Fibroblast of lung (primary cell): ENCODE measurements at regions not wholly inside any gene's neighbourhood (a gene's known extent, or its start where the extent isn't known, plus 50 kb on each side); places are given as distances from the start of the nearest gene placed in this dataset.
"Not testable (repeated sequence)": the region's sequence is repeated elsewhere in the genome, so short reads cannot be mapped to it uniquely, and the experiment has no call there.

Source experiments
- DNase-seq, 2 donors: peaks; one replicate each; pipeline versions ENCODE4 v3.0.0 to v3.0.0-alpha.2; 2010; ENCODE audit warnings: low read depth in 2 of 2
- H2AFZ ChIP-seq: 2 replicates; pipeline ENCODE4 v1.5.1; 2012; ENCODE audit warnings: low read length, control low read depth, inconsistent platforms
- H3K27ac ChIP-seq: 2 replicates; pipeline ENCODE4 v1.5.1; 2011; ENCODE audit warnings: low read length, control low read depth; ENCODE audit not compliant: insufficient read depth
- H3K27me3 ChIP-seq: 2 replicates; pipeline ENCODE4 v1.5.1; 2011; ENCODE audit warnings: mild to moderate bottlenecking, low read length; ENCODE audit not compliant: control insufficient read depth, insufficient read depth
- H3K36me3 ChIP-seq: 2 replicates; pipeline ENCODE4 v1.5.1; 2011; ENCODE audit warnings: low read length; ENCODE audit not compliant: control insufficient read depth, insufficient read depth
- H3K4me1 ChIP-seq: 2 replicates; pipeline ENCODE4 v1.5.1; 2011; ENCODE audit warnings: low read length; ENCODE audit not compliant: control insufficient read depth, insufficient read depth; ENCODE audit errors: extremely low read depth
- H3K4me2 ChIP-seq: 2 replicates; pipeline ENCODE4 v1.5.1; 2011; ENCODE audit warnings: low read length, control low read depth; ENCODE audit not compliant: insufficient read depth; ENCODE audit errors: extremely low read depth
- H3K4me3 ChIP-seq, 4 experiments: fragments of 200-600 bp in 1 of 4; sonication (generic) in 1 of 4; replicated peaks in 1 of 4; 2 replicates each; pipeline ENCODE4 v1.5.1; 2011 to 2016; ENCODE audit warnings: low read length in 4 of 4, low read depth in 3 of 4, mild to moderate bottlenecking in 3 of 4, control low read depth in 2 of 4, inconsistent platforms in 1 of 4, mixed read lengths in 1 of 4; ENCODE audit not compliant: insufficient read depth in 1 of 4; ENCODE audit errors: control extremely low read depth in 1 of 4
- H3K79me2 ChIP-seq: 2 replicates; pipeline ENCODE4 v1.5.1; 2012; ENCODE audit warnings: mild to moderate bottlenecking, low read length, inconsistent platforms; ENCODE audit not compliant: control insufficient read depth, insufficient read depth
- H3K9ac ChIP-seq: 2 replicates; pipeline ENCODE4 v1.5.1; 2011; ENCODE audit warnings: mild to moderate bottlenecking, low read length, control low read depth; ENCODE audit not compliant: insufficient read depth
- H3K9me3 ChIP-seq: 2 replicates; pipeline ENCODE4 v1.5.1; 2012; ENCODE audit warnings: low read depth, low read length; ENCODE audit not compliant: control insufficient read depth, insufficient read depth
- H4K20me1 ChIP-seq: 2 replicates; pipeline ENCODE4 v1.5.1; 2011; ENCODE audit warnings: low read length; ENCODE audit not compliant: control insufficient read depth, insufficient read depth; ENCODE audit errors: extremely low read depth
- CTCF ChIP-seq, 2 donors: IDR thresholded peaks in 1 of 2; conservative IDR thresholded peaks in 1 of 2; 1 replicate in 1 of 2; 2 replicates in 1 of 2; pipeline ENCODE4 v1.5.1; 2011 to 2012; ENCODE audit warnings: low read length in 2 of 2, control low read depth in 1 of 2, inconsistent platforms in 1 of 2, low read depth in 1 of 2, mild to moderate bottlenecking in 1 of 2
- EZH2 ChIP-seq: IDR thresholded peaks from 2 replicates; pipeline ENCODE4 v1.5.1; 2012; ENCODE audit warnings: low read length, control low read depth, mild to moderate bottlenecking; ENCODE audit errors: missing control alignments

- H2AFZ ChIP-seq, result no peak overlapping the region
- no peaks in the 10 kb centered on the region for H4K20me1 ChIP-seq
- H3K79me2 ChIP-seq, result no peaks in the 10 kb centered on the region
Measured at GRCh38 chr16:10324210-10324609, 61.7 kb upstream of the ATF7IP2 start.

DNA sequence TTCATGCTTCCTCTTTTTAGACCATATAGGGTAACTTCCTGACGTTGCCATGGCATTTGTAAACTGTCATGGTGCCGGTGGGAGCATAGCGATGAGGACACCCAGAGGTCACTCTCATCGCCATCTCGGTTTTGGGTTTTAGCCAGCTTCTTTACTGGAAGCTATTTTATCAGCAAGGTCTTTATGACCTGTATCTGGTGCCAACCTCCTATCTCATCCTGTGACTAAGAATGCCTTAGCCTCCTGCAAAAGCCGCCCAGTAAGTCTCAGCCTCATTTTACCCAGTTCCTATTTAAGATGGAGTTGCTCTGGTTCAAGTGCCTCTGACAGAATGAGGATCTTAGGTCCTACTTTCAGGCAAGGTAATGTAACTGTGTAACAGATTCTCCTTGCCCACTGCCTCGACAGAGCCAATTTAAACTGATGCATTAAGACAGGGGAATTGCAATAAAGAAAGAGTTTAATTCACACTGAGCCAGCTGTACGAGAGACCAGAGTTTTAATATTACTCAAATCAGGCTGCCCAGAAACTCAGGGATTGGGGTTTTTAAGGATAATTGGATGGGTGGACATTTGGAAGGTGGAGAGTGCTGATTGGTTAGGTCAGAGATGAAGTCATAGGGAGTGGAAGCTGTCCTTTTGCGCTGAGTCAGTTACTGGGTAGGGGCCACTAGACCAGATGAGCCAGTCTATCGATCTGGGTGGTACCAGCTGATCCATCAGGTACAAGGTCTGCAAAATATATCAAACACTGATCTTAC, 59.9 kb upstream of the ATF7IP2 start:
- Histone ChIP-seq H2AFZ (no peak overlapping the region), H3K27me3 (no peaks in the 10 kb centered on the region), H3K4me3 (no peak overlapping the region), H3K27ac (no peak overlapping the region), H3K4me1 (no peaks in the 10 kb centered on the region), H3K4me2 (no peak overlapping the region), H3K79me2 (no peaks in the 10 kb centered on the region), H3K36me3 (no peaks in the 10 kb centered on the region), H4K20me1 (no peaks in the 10 kb centered on the region), H3K9me3 (no peaks in the 10 kb centered on the region), H3K9ac (no peak overlapping the region)
- TF ChIP-seq CTCF (conservative IDR thresholded peaks at IDR 0.05 in 1 of 2, IDR thresholded peaks at IDR 0.05 in 1 of 2; ENCODE audit: low read depth in 1 of 2, low read length in 2 of 2) (no peak), EZH2 (no peak)
- DNase-seq, result peak in 1 of 2 donors; percentile 50

More at GRCh38 chr16:10324210-10324609, 61.7 kb upstream of the ATF7IP2 start:
- Histone ChIP-seq H3K27me3 (no peaks in the 10 kb centered on the region), H3K4me3 (no peak overlapping the region), H3K9me3 (no peaks in the 10 kb centered on the region), H3K4me1 (no peaks in the 10 kb centered on the region), H3K27ac (no peak overlapping the region), H3K9ac (no peak overlapping the region), H3K4me2 (no peak overlapping the region), H3K36me3 (no peaks in the 10 kb centered on the region)
- no peak for DNase-seq
- TF ChIP-seq EZH2, result no peak

DNA sequence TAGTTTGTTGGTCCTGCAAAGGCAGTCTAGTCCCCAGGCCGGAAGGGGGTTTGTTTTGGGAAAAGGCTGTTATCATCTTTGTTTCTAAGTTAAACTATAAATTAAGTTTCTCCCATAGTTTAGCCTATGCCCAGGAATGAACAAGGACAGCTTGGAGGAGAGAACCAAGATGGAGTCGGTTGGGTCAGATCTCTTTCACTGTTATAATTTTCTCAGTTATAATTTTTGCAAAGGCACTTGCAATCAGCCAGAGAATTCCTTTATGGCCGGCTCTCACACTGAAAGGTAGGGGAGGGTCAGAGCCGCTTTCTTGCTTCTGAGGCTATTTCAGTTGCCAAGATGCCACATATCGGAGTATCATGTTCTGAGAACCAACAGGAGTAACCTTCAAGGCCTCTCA, 59.2 kb upstream of the ATF7IP2 start:
- H3K4me3 ChIP-seq, result no peak overlapping the region
- DNase-seq, result no peak
- H3K27ac ChIP-seq, result no peak overlapping the region
- no peak overlapping the region for H2AFZ ChIP-seq
- H3K9me3 ChIP-seq, result no peaks in the 10 kb centered on the region
- H3K4me1 ChIP-seq, result no peaks in the 10 kb centered on the region
- H3K4me2 ChIP-seq, result no peak overlapping the region
- H4K20me1 ChIP-seq, result no peaks in the 10 kb centered on the region
- TF ChIP-seq CTCF (conservative IDR thresholded peaks at IDR 0.05 in 1 of 2, IDR thresholded peaks at IDR 0.05 in 1 of 2; ENCODE audit: low read depth in 1 of 2, low read length in 2 of 2), result no peak
- no peak for TF ChIP-seq EZH2
- H3K9ac ChIP-seq, result no peak overlapping the region
- no peaks in the 10 kb centered on the region for H3K27me3 ChIP-seq
- no peaks in the 10 kb centered on the region for H3K79me2 ChIP-seq
- H3K36me3 ChIP-seq, result no peaks in the 10 kb centered on the region

DNA sequence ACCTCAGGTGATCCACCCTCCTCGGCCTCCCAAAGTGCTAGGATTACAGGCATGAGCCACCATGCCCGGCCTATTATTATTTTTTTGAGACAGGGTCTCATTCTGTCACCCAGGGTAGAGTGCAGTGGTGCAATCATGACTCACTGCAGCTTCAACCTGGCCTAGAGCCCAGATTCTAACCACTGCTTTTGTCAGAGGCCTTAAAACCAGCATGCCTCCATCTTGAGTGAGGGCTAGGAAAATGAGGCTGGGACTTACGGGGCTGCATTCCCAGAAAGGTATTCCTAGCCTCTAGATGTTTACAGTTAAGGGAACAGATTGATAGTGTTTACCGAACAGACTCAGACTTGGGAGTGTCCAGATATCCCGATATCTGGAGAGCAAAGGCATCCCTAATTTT, 57.6 kb upstream of the ATF7IP2 start:
- not testable (repeated sequence) for H3K4me1 ChIP-seq, H3K36me3 ChIP-seq, H3K4me3 ChIP-seq, H3K9me3 ChIP-seq, H3K79me2 ChIP-seq, H2AFZ ChIP-seq, H3K27ac ChIP-seq, H3K4me2 ChIP-seq, H3K27me3 ChIP-seq, H4K20me1 ChIP-seq, H3K9ac ChIP-seq
- DNase-seq, result peak; percentile 56 to 92
